ENCODE measurements at regions not wholly inside any gene's neighbourhood (a gene's known extent, or its start where the extent isn't known, plus 50 kb on each side); places are given as distances from the start of the nearest gene placed in this dataset.

DNA sequence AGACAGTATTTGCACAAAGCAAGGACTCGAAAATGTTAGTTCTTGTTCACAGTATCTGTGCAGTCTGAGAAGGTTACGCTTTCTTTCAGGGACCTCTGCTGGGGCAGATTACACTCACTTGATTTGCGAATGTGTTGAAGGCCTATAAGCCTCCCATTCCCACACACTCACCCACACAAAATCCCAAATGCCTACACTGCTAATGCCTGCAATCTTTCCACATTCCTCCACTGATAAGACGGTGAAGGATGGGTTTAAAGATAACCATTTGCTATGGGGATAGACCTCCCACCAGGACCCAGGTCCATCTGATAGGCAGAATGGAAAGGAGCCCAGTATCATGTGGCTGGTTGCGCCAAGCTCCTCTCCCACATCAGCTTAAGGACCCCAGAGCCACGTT lies 394.9 kb upstream of the SALL1 start:
- TF ChIP-seq, protein P1, sequence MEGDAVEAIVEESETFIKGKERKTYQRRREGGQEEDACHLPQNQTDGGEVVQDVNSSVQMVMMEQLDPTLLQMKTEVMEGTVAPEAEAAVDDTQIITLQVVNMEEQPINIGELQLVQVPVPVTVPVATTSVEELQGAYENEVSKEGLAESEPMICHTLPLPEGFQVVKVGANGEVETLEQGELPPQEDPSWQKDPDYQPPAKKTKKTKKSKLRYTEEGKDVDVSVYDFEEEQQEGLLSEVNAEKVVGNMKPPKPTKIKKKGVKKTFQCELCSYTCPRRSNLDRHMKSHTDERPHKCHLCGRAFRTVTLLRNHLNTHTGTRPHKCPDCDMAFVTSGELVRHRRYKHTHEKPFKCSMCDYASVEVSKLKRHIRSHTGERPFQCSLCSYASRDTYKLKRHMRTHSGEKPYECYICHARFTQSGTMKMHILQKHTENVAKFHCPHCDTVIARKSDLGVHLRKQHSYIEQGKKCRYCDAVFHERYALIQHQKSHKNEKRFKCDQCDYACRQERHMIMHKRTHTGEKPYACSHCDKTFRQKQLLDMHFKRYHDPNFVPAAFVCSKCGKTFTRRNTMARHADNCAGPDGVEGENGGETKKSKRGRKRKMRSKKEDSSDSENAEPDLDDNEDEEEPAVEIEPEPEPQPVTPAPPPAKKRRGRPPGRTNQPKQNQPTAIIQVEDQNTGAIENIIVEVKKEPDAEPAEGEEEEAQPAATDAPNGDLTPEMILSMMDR (IDR thresholded peaks at IDR 0.05): no peak
- no peak for DNase-seq
- H3K27me3 Mint-ChIP-seq (ENCODE audit: low read depth in 2 of 2): peaks cover 0 to 3% of the 10 kb centered on the region in 2 donors

DNA sequence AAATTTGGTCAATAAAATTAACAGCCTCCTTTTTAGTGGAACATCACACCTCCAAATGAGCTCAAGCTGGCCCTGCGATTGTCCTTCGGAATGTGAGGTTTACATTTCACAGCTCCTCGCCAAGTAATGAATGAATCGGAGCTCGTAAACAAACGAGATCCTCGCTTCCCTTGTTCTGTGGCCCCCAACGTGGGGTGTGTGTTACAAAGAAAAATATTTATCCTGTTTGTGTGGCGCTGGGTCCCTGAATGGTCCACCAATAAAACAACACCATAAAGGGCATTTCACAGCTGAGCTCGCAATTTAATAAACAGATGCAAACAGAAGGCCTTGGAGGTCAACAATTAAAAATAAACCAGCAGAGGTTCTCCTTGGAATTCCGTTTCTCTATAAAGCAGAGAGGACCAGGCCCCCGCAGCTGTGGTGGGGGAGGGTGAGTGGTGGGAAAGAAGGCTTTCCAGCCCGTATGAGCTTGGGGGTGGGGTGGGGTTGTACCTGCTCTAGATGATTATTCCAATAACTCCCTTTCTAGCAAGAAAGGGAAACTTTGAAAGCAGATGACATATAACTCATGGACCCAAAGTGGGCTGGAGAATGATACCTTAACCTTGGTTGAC lies 393.9 kb upstream of the SALL1 start:
- no peak overlapping the region for H3K27ac Mint-ChIP-seq
- ATAC-seq (no peak), DNase-seq (no peak)
- TF ChIP-seq, protein P1 (IDR thresholded peaks at IDR 0.05): no peak
- WGBS (ENCODE audit: insufficient coverage): 27% methylated on average over 12 of the region's 13 CpGs
- H3K27me3 ChIP-seq (ENCODE audit: control insufficient read depth, insufficient read depth, low read length): no peaks in the 10 kb centered on the region
- peaks cover 3 to 4% of the 10 kb centered on the region in 2 donors for H3K9me3 Mint-ChIP-seq
- no peaks in the 10 kb centered on the region for H3K9me3 ChIP-seq (ENCODE audit: control insufficient read depth, insufficient read depth, low read length)
- no peaks in the 10 kb centered on the region for H3K36me3 ChIP-seq (ENCODE audit: control insufficient read depth, insufficient read depth, low read length)
- H3K4me3 Mint-ChIP-seq: no peak overlapping the region
- no peaks in the 10 kb centered on the region for H3K36me3 Mint-ChIP-seq
- H3K27me3 Mint-ChIP-seq (ENCODE audit: low read depth in 2 of 2): peaks cover 0 to 3% of the 10 kb centered on the region in 2 donors
- no peaks in the 10 kb centered on the region for H3K4me1 Mint-ChIP-seq
- no peak overlapping the region for H3K27ac ChIP-seq (ENCODE audit: low read length)
- H3K4me3 ChIP-seq (ENCODE audit: low read length): no peak overlapping the region
- H3K4me1 ChIP-seq (ENCODE audit: control insufficient read depth, insufficient read depth, low read length): no peaks in the 10 kb centered on the region
- intact Hi-C loops (cut with micrococcal nuclease): no loop called here

More for the DNA sequence above, 394.9 kb upstream of the SALL1 start:
- H3K9me3 Mint-ChIP-seq: peaks cover 3 to 4% of the 10 kb centered on the region in 2 donors
- H3K27ac Mint-ChIP-seq: no peak overlapping the region
- Histone ChIP-seq H3K9me3 (ENCODE audit: control insufficient read depth, insufficient read depth, low read length) (no peaks in the 10 kb centered on the region), H3K4me3 (ENCODE audit: low read length) (no peak overlapping the region), H3K4me1 (ENCODE audit: control insufficient read depth, insufficient read depth, low read length) (no peaks in the 10 kb centered on the region), H3K27me3 (ENCODE audit: control insufficient read depth, insufficient read depth, low read length) (no peaks in the 10 kb centered on the region), H3K36me3 (ENCODE audit: control insufficient read depth, insufficient read depth, low read length) (no peaks in the 10 kb centered on the region), H3K27ac (ENCODE audit: low read length) (no peak overlapping the region)
- ATAC-seq: peak in 1 of 3 donors; percentile 21
- H3K36me3 Mint-ChIP-seq: no peaks in the 10 kb centered on the region
- no peaks in the 10 kb centered on the region for H3K4me1 Mint-ChIP-seq
- intact Hi-C loops (cut with micrococcal nuclease): no loop called here
- H3K4me3 Mint-ChIP-seq: no peak overlapping the region
- 80% methylated on average over 5 of the region's 6 CpGs for WGBS (ENCODE audit: insufficient coverage)

DNA sequence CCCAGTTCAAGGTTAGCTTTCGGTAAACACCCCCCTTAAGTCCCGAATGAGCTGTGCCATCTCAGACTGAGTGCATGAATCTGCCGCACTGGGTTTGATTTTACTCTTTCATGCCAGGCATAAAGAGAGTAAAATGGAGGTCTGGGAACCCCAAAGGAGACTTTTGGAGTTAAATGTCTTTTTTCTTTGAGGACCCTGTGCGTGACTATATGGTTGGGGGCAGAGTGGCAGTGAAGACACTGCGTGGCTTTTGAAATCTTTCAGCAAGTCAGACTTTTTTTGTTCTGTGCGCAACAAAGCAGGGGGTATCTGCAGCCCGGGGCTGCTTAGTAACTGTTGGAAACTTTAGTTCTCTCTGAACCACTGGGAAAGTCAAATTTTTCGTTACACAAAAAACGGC lies 392.9 kb upstream of the SALL1 start:
- 85% methylated on average over 9 of the region's 9 CpGs for WGBS (ENCODE audit: insufficient coverage)
- TF ChIP-seq, protein P1 (IDR thresholded peaks at IDR 0.05): no peak
- no peaks in the 10 kb centered on the region for H3K36me3 ChIP-seq (ENCODE audit: control insufficient read depth, insufficient read depth, low read length)
- Mint-ChIP-seq H3K4me3 (no peak overlapping the region), H3K4me1 (no peaks in the 10 kb centered on the region), H3K27me3 (ENCODE audit: low read depth in 2 of 2) (no peaks in the 10 kb centered on the region), H3K36me3 (no peaks in the 10 kb centered on the region), H3K9me3 (peaks cover under 1 to 2% of the 10 kb centered on the region in 2 donors), H3K27ac (no peak overlapping the region)
- H3K27me3 ChIP-seq (ENCODE audit: control insufficient read depth, insufficient read depth, low read length): no peaks in the 10 kb centered on the region
- intact Hi-C loops (cut with micrococcal nuclease): no loop called here
- ATAC-seq: no peak
- H3K4me1 ChIP-seq (ENCODE audit: control insufficient read depth, insufficient read depth, low read length): no peaks in the 10 kb centered on the region
- no peak for DNase-seq
- no peaks in the 10 kb centered on the region for H3K9me3 ChIP-seq (ENCODE audit: control insufficient read depth, insufficient read depth, low read length)
- no peak overlapping the region for H3K4me3 ChIP-seq (ENCODE audit: low read length)
- no peak overlapping the region for H3K27ac ChIP-seq (ENCODE audit: low read length)
